ENCODE measurements at regions not wholly inside any gene's neighbourhood (a gene's known extent, or its start where the extent isn't known, plus 50 kb on each side); places are given as distances from the start of the nearest gene placed in this dataset.

DNA sequence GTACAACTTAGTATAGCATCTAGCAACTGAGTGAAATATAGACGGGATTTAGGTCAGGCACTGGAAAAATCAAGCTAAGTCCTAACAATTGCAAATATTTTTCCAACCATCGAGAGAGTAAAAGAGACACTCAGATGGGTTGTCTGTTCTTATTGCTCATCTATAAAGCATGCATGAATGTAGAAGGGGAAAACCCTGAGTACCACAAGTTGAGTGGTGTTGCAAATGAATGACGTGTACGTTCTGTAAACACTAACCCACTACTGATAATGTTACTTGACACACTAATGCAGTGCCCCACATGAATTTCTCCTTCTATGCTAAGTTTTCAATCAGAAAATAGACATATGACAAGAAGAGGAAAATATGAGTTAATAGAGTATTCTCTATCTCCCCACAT lies 211.2 kb downstream of the COX18 start:
- no peaks in the 10 kb centered on the region for H3K36me3 ChIP-seq
- DNase-seq (ENCODE audit: extremely low spot score in 2 of 2) = no peak
- no peak overlapping the region for H3K4me3 ChIP-seq
- intact Hi-C loops (cut with DNase I) = no loop called here
- TF ChIP-seq POLR2A (IDR thresholded peaks at IDR 0.05) (no peak), POLR2AphosphoS5 (IDR thresholded peaks at IDR 0.05; ENCODE audit: insufficient read depth in 1 of 2, low read depth in 1 of 2) (no peak)
- TF ChIP-seq, protein P1, sequence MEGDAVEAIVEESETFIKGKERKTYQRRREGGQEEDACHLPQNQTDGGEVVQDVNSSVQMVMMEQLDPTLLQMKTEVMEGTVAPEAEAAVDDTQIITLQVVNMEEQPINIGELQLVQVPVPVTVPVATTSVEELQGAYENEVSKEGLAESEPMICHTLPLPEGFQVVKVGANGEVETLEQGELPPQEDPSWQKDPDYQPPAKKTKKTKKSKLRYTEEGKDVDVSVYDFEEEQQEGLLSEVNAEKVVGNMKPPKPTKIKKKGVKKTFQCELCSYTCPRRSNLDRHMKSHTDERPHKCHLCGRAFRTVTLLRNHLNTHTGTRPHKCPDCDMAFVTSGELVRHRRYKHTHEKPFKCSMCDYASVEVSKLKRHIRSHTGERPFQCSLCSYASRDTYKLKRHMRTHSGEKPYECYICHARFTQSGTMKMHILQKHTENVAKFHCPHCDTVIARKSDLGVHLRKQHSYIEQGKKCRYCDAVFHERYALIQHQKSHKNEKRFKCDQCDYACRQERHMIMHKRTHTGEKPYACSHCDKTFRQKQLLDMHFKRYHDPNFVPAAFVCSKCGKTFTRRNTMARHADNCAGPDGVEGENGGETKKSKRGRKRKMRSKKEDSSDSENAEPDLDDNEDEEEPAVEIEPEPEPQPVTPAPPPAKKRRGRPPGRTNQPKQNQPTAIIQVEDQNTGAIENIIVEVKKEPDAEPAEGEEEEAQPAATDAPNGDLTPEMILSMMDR (IDR thresholded peaks at IDR 0.05) = no peak
- no peaks in the 10 kb centered on the region for H3K27me3 ChIP-seq
- no peaks in the 10 kb centered on the region for H3K4me1 ChIP-seq
- no peak overlapping the region for H3K27ac ChIP-seq
- H3K9me3 ChIP-seq = no peaks in the 10 kb centered on the region

DNA sequence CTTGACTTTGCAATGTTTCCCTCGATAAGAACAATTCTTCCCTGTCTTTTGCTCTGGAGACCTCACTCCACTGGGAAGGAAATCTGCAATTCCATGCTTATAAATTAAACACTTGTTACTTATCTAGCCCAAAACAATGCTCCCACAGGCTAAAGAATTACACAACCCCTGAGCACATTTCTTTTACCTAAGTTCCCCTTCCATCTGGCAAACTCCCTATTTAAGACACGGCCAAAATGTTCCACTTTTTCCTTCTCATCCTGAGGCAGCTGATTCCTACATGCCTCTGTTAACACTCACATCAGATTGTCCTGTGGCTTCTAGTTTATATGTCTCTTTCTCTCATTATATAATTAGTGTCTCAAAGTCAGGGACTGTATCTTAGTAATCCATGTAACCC lies 211.7 kb downstream of the COX18 start:
- intact Hi-C loops (cut with DNase I) = no loop called here
- H3K9me3 ChIP-seq = no peaks in the 10 kb centered on the region
- no peak for DNase-seq (ENCODE audit: extremely low spot score in 2 of 2)

DNA sequence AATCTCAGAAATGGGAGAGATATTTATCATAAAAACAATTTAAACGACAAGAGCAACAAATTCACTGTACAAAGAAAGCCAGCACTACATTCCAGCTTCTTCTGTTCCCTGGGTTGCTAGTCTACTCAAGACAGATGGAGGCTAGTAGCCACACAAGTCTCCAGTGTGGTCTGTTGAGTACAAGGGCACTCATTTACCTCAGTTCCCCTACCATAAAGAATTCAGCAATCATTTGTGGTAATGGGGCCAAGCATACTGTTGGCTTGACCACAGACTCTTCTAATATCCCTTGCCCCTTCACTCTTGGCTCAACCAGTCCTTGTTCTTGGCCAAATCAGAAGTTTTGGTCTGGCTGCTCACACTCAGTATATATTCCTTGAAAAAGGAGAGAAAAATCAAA lies 212.3 kb downstream of the COX18 start:
- H3K27me3 ChIP-seq = no peaks in the 10 kb centered on the region

More for the DNA sequence above, 211.7 kb downstream of the COX18 start:
- no peak for TF ChIP-seq POLR2AphosphoS5 (IDR thresholded peaks at IDR 0.05; ENCODE audit: insufficient read depth in 1 of 2, low read depth in 1 of 2)
- TF ChIP-seq, protein P1 (IDR thresholded peaks at IDR 0.05) = no peak
- TF ChIP-seq POLR2A (IDR thresholded peaks at IDR 0.05) = no peak
- Histone ChIP-seq H3K4me1 (no peaks in the 10 kb centered on the region), H3K36me3 (no peaks in the 10 kb centered on the region), H3K27ac (no peak overlapping the region), H3K4me3 (no peak overlapping the region), H3K27me3 (no peaks in the 10 kb centered on the region)

DNA sequence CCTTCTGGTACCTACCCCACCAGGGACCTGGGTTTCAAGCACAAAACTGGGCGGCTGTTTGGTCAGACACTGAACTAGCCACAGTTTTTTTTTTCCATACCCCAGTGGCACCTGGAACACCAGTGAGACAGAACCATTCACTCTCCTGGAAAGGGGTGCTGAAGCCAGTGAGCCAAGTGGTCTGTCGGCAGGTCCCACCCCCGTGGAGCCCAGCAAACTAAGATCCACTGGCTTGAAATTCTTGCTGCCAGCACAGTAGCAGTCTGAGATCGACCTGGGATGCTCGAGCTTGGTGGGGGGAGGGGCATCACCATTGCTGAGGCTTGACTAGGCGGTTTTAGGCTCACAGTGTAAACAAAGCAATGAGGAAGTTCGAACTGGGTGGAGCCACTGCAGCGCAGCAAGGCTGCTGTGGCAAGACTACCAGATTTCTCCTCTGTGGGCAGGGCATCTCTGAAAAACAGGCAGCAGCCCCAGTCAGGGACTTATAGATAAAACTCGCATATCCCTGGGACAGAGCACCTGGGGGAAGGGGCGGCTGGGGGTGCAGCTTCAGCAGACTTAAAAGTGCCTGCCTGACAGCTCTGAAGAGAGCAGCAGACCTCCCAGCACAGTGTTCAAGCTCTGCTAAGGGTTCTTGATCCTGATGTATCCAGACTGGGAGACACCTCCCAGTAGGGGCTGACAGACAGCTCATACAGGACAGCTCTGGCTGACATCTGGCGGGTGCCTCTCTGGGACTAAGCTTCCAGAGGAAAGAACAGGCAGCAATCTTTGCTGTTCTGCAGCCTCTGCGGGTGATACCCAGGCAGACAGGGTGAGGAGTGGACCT lies 223.0 kb downstream of the COX18 start:
- Histone ChIP-seq H3K27me3 (no peaks in the 10 kb centered on the region), H3K9me3 (no peaks in the 10 kb centered on the region), H3K27ac (no peak overlapping the region), H3K36me3 (no peaks in the 10 kb centered on the region), H3K4me1 (no peaks in the 10 kb centered on the region), H3K4me3 (no peak overlapping the region)
- DNase-seq (ENCODE audit: extremely low spot score in 2 of 2) = no peak
- intact Hi-C loops (cut with DNase I) = no loop called here
- TF ChIP-seq POLR2AphosphoS5 (IDR thresholded peaks at IDR 0.05; ENCODE audit: insufficient read depth in 1 of 2, low read depth in 1 of 2) (no peak), POLR2A (IDR thresholded peaks at IDR 0.05) (no peak)
- TF ChIP-seq, protein P1 (IDR thresholded peaks at IDR 0.05) = no peak

More for the DNA sequence above, 212.3 kb downstream of the COX18 start:
- no peaks in the 10 kb centered on the region for H3K36me3 ChIP-seq
- intact Hi-C loops (cut with DNase I) = no loop called here
- H3K27ac ChIP-seq = no peak overlapping the region
- H3K4me3 ChIP-seq = no peak overlapping the region
- no peaks in the 10 kb centered on the region for H3K9me3 ChIP-seq
- no peak for DNase-seq (ENCODE audit: extremely low spot score in 2 of 2)
- H3K4me1 ChIP-seq = no peaks in the 10 kb centered on the region
- TF ChIP-seq, protein P1 (IDR thresholded peaks at IDR 0.05) = no peak
- TF ChIP-seq POLR2AphosphoS5 (IDR thresholded peaks at IDR 0.05; ENCODE audit: insufficient read depth in 1 of 2, low read depth in 1 of 2) (no peak), POLR2A (IDR thresholded peaks at IDR 0.05) (no peak)

DNA sequence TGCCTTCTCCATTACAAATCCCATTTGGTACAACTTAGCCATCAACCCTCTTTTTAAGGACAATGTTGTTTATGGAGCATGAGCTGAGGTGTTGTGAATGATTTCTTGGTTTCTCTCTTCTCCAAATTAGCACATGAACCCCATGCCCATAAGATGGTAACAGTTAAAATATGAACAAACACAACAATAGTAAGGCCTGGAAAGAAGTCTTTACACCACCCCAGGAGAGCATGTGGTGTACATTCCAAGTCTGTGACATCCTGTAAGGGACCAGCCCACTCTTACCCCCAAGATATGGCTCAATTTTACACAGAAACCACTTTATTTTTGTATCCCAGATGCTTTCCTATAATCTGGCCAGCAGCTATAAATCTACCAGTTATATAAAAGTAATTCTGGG lies 226.1 kb downstream of the COX18 start:
- H3K9me3 ChIP-seq = no peaks in the 10 kb centered on the region
- H3K4me1 ChIP-seq = no peaks in the 10 kb centered on the region
- intact Hi-C loops (cut with DNase I) = no loop called here
- no peak for DNase-seq (ENCODE audit: extremely low spot score in 2 of 2)
- no peak overlapping the region for H3K4me3 ChIP-seq
- TF ChIP-seq POLR2AphosphoS5 (IDR thresholded peaks at IDR 0.05; ENCODE audit: insufficient read depth in 1 of 2, low read depth in 1 of 2) (no peak), POLR2A (IDR thresholded peaks at IDR 0.05) (no peak)
- TF ChIP-seq, protein P1 (IDR thresholded peaks at IDR 0.05) = no peak
- no peak overlapping the region for H3K27ac ChIP-seq
- no peaks in the 10 kb centered on the region for H3K27me3 ChIP-seq
- no peaks in the 10 kb centered on the region for H3K36me3 ChIP-seq
